ENCODE measurements at regions not wholly inside any gene's neighbourhood (a gene's known extent, or its start where the extent isn't known, plus 50 kb on each side); places are given as distances from the start of the nearest gene placed in this dataset.

GRCh38 chr18:26706911-26707351 lies 158.6 kb downstream of the AQP4 start:
- DNase-seq (no peak), ATAC-seq (no peak)
- H3K9me3 Mint-ChIP-seq = no peaks in the 10 kb centered on the region
- H3K36me3 Mint-ChIP-seq = no peaks in the 10 kb centered on the region
- no peak overlapping the region for H3K4me3 Mint-ChIP-seq
- POLR2A ChIA-PET = no interaction called here
- H3K27ac Mint-ChIP-seq = no peak overlapping the region
- H3K27me3 Mint-ChIP-seq = peaks cover 2 to 6% (median 4%) of the 10 kb centered on the region in 5 donors
- H3K4me1 Mint-ChIP-seq = peaks cover 0 to 14% (median under 1%) of the 10 kb centered on the region in 4 donors

- H3K27ac Mint-ChIP-seq = no peak overlapping the region
- no peaks in the 10 kb centered on the region for H3K9me3 Mint-ChIP-seq
- no peak overlapping the region for H3K4me3 Mint-ChIP-seq
- DNase-seq (no peak), ATAC-seq (no peak)
- POLR2A ChIA-PET = no interaction called here
- peaks cover 0 to 11% (median under 1%) of the 10 kb centered on the region in 4 donors for H3K4me1 Mint-ChIP-seq
- H3K36me3 Mint-ChIP-seq = no peaks in the 10 kb centered on the region
- peaks cover 2 to 6% (median 4%) of the 10 kb centered on the region in 5 donors for H3K27me3 Mint-ChIP-seq
Observed at GRCh38 chr18:26705757-26706156, 157.4 kb upstream of the KCTD1 start.

GRCh38 chr18:26703170-26703930 lies 155.0 kb upstream of the KCTD1 start:
- Mint-ChIP-seq H3K4me1 (peaks cover 0 to 3% (median 0%) of the 10 kb centered on the region in 4 donors), H3K9me3 (peaks cover 0 to under 1% (median 0%) of the 10 kb centered on the region in 9 donors), H3K36me3 (no peaks in the 10 kb centered on the region), H3K27ac (no peak overlapping the region), H3K27me3 (peaks cover 0 to 6% (median 3%) of the 10 kb centered on the region in 5 donors), H3K4me3 (no peak overlapping the region)
- POLR2A ChIA-PET = no interaction called here
- DNase-seq (no peak), ATAC-seq (no peak)

- Mint-ChIP-seq H3K27ac (peak overlapping the region in 1 of 10 donors; percentile 15), H3K27me3 (peaks cover 0 to 4% (median 2%) of the 10 kb centered on the region in 5 donors), H3K36me3 (no peaks in the 10 kb centered on the region), H3K4me1 (peaks cover 0 to under 1% (median 0%) of the 10 kb centered on the region in 4 donors), H3K4me3 (no peak overlapping the region), H3K9me3 (peaks cover 0 to 2% (median 0%) of the 10 kb centered on the region in 9 donors)
- POLR2A ChIA-PET = no interaction called here
- DNase-seq (no peak), ATAC-seq (peak in 1 of 2 donors; percentile 25)
Observed at GRCh38 chr18:26702086-26702485, 153.7 kb upstream of the KCTD1 start.

GRCh38 chr18:26700728-26701127 lies 152.4 kb upstream of the KCTD1 start:
- H3K36me3 Mint-ChIP-seq = no peaks in the 10 kb centered on the region
- no peak for DNase-seq
- peaks cover 0 to 7% (median 0%) of the 10 kb centered on the region in 9 donors for H3K9me3 Mint-ChIP-seq
- ATAC-seq = no peak
- H3K27ac Mint-ChIP-seq = no peak overlapping the region
- H3K27me3 Mint-ChIP-seq = peaks cover 0 to 4% (median 3%) of the 10 kb centered on the region in 5 donors
- no peak overlapping the region for H3K4me3 Mint-ChIP-seq
- peaks cover 0 to 2% (median 0%) of the 10 kb centered on the region in 4 donors for H3K4me1 Mint-ChIP-seq
- POLR2A ChIA-PET = no interaction called here

- H3K36me3 Mint-ChIP-seq = no peaks in the 10 kb centered on the region
- no peak overlapping the region for H3K27ac Mint-ChIP-seq
- H3K9me3 Mint-ChIP-seq = peaks cover 0 to 7% (median 0%) of the 10 kb centered on the region in 9 donors
- peaks cover 0 to 2% (median 0%) of the 10 kb centered on the region in 4 donors for H3K4me1 Mint-ChIP-seq
- POLR2A ChIA-PET = no interaction called here
- DNase-seq (no peak), ATAC-seq (no peak)
- H3K4me3 Mint-ChIP-seq = no peak overlapping the region
- H3K27me3 Mint-ChIP-seq = peaks cover 0 to 6% (median 3%) of the 10 kb centered on the region in 5 donors
Observed at GRCh38 chr18:26700201-26700600, 151.8 kb upstream of the KCTD1 start.

- Mint-ChIP-seq H3K36me3 (no peaks in the 10 kb centered on the region), H3K27me3 (peaks cover 0 to 6% (median 4%) of the 10 kb centered on the region in 5 donors), H3K9me3 (peaks cover 0 to 19% (median 5%) of the 10 kb centered on the region in 9 donors), H3K27ac (no peak overlapping the region), H3K4me3 (no peak overlapping the region), H3K4me1 (peaks cover 0 to 2% (median 0%) of the 10 kb centered on the region in 4 donors)
- DNase-seq (no peak), ATAC-seq (no peak)
- POLR2A ChIA-PET = no interaction called here
Observed at GRCh38 chr18:26697186-26697884, 149.0 kb upstream of the KCTD1 start.

GRCh38 chr18:26696786-26697185 lies 148.4 kb upstream of the KCTD1 start:
- Mint-ChIP-seq H3K4me3 (no peak overlapping the region), H3K36me3 (no peaks in the 10 kb centered on the region), H3K27ac (no peak overlapping the region), H3K4me1 (peaks cover 0 to 2% (median 0%) of the 10 kb centered on the region in 4 donors), H3K9me3 (peaks cover 0 to 19% (median 5%) of the 10 kb centered on the region in 9 donors), H3K27me3 (peaks cover 0 to 6% (median 4%) of the 10 kb centered on the region in 5 donors)
- no peak for DNase-seq
- POLR2A ChIA-PET = no interaction called here
- no peak for ATAC-seq

GRCh38 chr18:26696308-26696707 lies 148.0 kb upstream of the KCTD1 start:
- Mint-ChIP-seq H3K36me3 (no peaks in the 10 kb centered on the region), H3K4me1 (peaks cover 0 to 2% (median 0%) of the 10 kb centered on the region in 4 donors), H3K9me3 (peaks cover 0 to 22% (median 5%) of the 10 kb centered on the region in 9 donors), H3K4me3 (no peak overlapping the region), H3K27me3 (peaks cover 0 to 8% (median 4%) of the 10 kb centered on the region in 5 donors), H3K27ac (no peak overlapping the region)
- DNase-seq (no peak), ATAC-seq (no peak)
- POLR2A ChIA-PET = no interaction called here

- H3K27ac Mint-ChIP-seq = no peak overlapping the region
- no peak overlapping the region for H3K4me3 Mint-ChIP-seq
- POLR2A ChIA-PET = no interaction called here
- H3K4me1 Mint-ChIP-seq = no peaks in the 10 kb centered on the region
- DNase-seq = no peak
- H3K36me3 Mint-ChIP-seq = no peaks in the 10 kb centered on the region
- ATAC-seq = no peak
- H3K27me3 Mint-ChIP-seq = peaks cover 0 to 3% (median 0%) of the 10 kb centered on the region in 5 donors
- peaks cover 0 to 11% (median 4%) of the 10 kb centered on the region in 9 donors for H3K9me3 Mint-ChIP-seq
Observed at GRCh38 chr18:26689226-26689879, 141.0 kb upstream of the KCTD1 start.

- DNase-seq (no peak), ATAC-seq (no peak)
- peaks cover 0 to 3% (median 0%) of the 10 kb centered on the region in 5 donors for H3K27me3 Mint-ChIP-seq
- no peaks in the 10 kb centered on the region for H3K36me3 Mint-ChIP-seq
- no peak overlapping the region for H3K4me3 Mint-ChIP-seq
- no peaks in the 10 kb centered on the region for H3K4me1 Mint-ChIP-seq
- peaks cover 0 to 6% (median 0%) of the 10 kb centered on the region in 9 donors for H3K9me3 Mint-ChIP-seq
- POLR2A ChIA-PET = no interaction called here
- no peak overlapping the region for H3K27ac Mint-ChIP-seq
Observed at GRCh38 chr18:26686532-26686931, 138.2 kb upstream of the KCTD1 start.

GRCh38 chr18:26685438-26686157 lies 137.2 kb upstream of the KCTD1 start:
- POLR2A ChIA-PET = no interaction called here
- Mint-ChIP-seq H3K36me3 (no peaks in the 10 kb centered on the region), H3K9me3 (peaks cover 0 to 2% (median 0%) of the 10 kb centered on the region in 9 donors), H3K27me3 (peaks cover 0 to 3% (median 0%) of the 10 kb centered on the region in 5 donors), H3K27ac (no peak overlapping the region), H3K4me3 (no peak overlapping the region), H3K4me1 (no peaks in the 10 kb centered on the region)
- no peak for ATAC-seq
- DNase-seq = no peak

Measured in naive thymus-derived CD8-positive, alpha-beta T cell (primary cell).